ENCODE measurements at regions not wholly inside any gene's neighbourhood (a gene's known extent, or its start where the extent isn't known, plus 50 kb on each side); places are given as distances from the start of the nearest gene placed in this dataset.

- ChIA-PET POLR2A (interaction anchor here (1.0 kb wide), 1 partner anchor 102 kb away, joined by 6 read pairs; no protein-coding TSS in a partner anchor), CTCF (interaction anchor here (3.0 kb wide), 1 partner anchor 15 kb away, joined by 8 read pairs; no protein-coding TSS in a partner anchor)
- no peak for DNase-seq (ENCODE audit: low spot score)
- Mint-ChIP-seq H3K4me1 (0 out of 2 replicates have a peak, but pooled peaks cover 6% of the 10 kb centered on the region), H3K27ac (no peak overlapping the region), H3K27me3 (ENCODE audit: low read depth) (no peaks in the 10 kb centered on the region), H3K9me3 (no peaks in the 10 kb centered on the region), H3K4me3 (no peak overlapping the region), H3K36me3 (no peaks in the 10 kb centered on the region)
- TF ChIP-seq NR2C2 (CRISPR knock-in tag; IDR thresholded peaks at IDR 0.05) (no peak), AR (CRISPR knock-in tag; IDR thresholded peaks at IDR 0.05) (no peak), SP1 (CRISPR knock-in tag; conservative IDR thresholded peaks at IDR 0.05) (no peak)
- ATAC-seq: no peak
Measured at GRCh38 chrX:25158635-25159034, 142.9 kb upstream of the ARX start.

- ChIA-PET POLR2A (no interaction called here), CTCF (interaction anchor here (3.0 kb wide), 1 partner anchor 13 kb away, joined by 8 read pairs; no protein-coding TSS in a partner anchor)
- Mint-ChIP-seq H3K9me3 (no peaks in the 10 kb centered on the region), H3K27me3 (ENCODE audit: low read depth) (no peaks in the 10 kb centered on the region), H3K27ac (no peak overlapping the region), H3K4me1 (peaks cover 3% of the 10 kb centered on the region; the same call in 1 of the 2 replicates), H3K4me3 (no peak overlapping the region), H3K36me3 (no peaks in the 10 kb centered on the region)
- TF ChIP-seq, protein P1, sequence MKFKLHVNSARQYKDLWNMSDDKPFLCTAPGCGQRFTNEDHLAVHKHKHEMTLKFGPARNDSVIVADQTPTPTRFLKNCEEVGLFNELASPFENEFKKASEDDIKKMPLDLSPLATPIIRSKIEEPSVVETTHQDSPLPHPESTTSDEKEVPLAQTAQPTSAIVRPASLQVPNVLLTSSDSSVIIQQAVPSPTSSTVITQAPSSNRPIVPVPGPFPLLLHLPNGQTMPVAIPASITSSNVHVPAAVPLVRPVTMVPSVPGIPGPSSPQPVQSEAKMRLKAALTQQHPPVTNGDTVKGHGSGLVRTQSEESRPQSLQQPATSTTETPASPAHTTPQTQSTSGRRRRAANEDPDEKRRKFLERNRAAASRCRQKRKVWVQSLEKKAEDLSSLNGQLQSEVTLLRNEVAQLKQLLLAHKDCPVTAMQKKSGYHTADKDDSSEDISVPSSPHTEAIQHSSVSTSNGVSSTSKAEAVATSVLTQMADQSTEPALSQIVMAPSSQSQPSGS (CRISPR knock-in tag; IDR thresholded peaks at IDR 0.05; ENCODE audit: borderline replicate concordance, low read depth): no peak
- no peak for TF ChIP-seq ZNF263 (CRISPR knock-in tag; IDR thresholded peaks at IDR 0.05; ENCODE audit: low read depth)
- no peak for TF ChIP-seq KAT7 (CRISPR knock-in tag; IDR thresholded peaks at IDR 0.05; ENCODE audit: borderline replicate concordance)
- TF ChIP-seq OVOL2 (CRISPR knock-in tag; IDR thresholded peaks at IDR 0.05; ENCODE audit: borderline replicate concordance): no peak
- TF ChIP-seq RELA (CRISPR knock-in tag; IDR thresholded peaks at IDR 0.05; ENCODE audit: borderline replicate concordance): no peak
- TF ChIP-seq E2F4 (CRISPR knock-in tag; IDR thresholded peaks at IDR 0.05; ENCODE audit: borderline replicate concordance, low read depth): no peak
- TF ChIP-seq FOXP1 (CRISPR knock-in tag; IDR thresholded peaks at IDR 0.05; ENCODE audit: borderline replicate concordance): no peak
- TF ChIP-seq, protein P2, sequence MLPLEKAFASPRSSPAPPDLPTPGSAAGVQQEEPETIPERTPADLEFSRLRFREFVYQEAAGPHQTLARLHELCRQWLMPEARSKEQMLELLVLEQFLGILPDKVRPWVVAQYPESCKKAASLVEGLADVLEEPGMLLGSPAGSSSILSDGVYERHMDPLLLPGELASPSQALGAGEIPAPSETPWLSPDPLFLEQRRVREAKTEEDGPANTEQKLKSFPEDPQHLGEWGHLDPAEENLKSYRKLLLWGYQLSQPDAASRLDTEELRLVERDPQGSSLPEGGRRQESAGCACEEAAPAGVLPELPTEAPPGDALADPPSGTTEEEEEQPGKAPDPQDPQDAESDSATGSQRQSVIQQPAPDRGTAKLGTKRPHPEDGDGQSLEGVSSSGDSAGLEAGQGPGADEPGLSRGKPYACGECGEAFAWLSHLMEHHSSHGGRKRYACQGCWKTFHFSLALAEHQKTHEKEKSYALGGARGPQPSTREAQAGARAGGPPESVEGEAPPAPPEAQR (CRISPR knock-in tag; IDR thresholded peaks at IDR 0.05): no peak
- TF ChIP-seq ARID4B (CRISPR knock-in tag; IDR thresholded peaks at IDR 0.05; ENCODE audit: borderline replicate concordance): no peak
- TF ChIP-seq NFYB (CRISPR knock-in tag; conservative IDR thresholded peaks at IDR 0.05; ENCODE audit: low read depth): no peak
- TF ChIP-seq ELF4 (CRISPR knock-in tag; IDR thresholded peaks at IDR 0.05; ENCODE audit: low read depth): no peak
- no peak for TF ChIP-seq FOXJ3 (CRISPR knock-in tag; IDR thresholded peaks at IDR 0.05; ENCODE audit: borderline replicate concordance)
- TF ChIP-seq ZBTB21 (CRISPR knock-in tag; IDR thresholded peaks at IDR 0.05; ENCODE audit: borderline replicate concordance): no peak
- no peak for DNase-seq (ENCODE audit: low spot score)
- no peak for ATAC-seq
Measured at GRCh38 chrX:25156832-25157231, 141.1 kb upstream of the ARX start.

Data from WTC11 (cell line).